GM12865 (cell line): ENCODE measurements at regions not wholly inside any gene's neighbourhood (a gene's known extent, or its start where the extent isn't known, plus 50 kb on each side); places are given as distances from the start of the nearest gene placed in this dataset.
"Not testable (repeated sequence)": the region's sequence is repeated elsewhere in the genome, so short reads cannot be mapped to it uniquely, and the experiment has no call there.

ENCODE experiments used
- DNase-seq: peaks from one replicate; pipeline ENCODE4 v3.0.0; 2010; ENCODE audit warnings: low read depth
- H3K4me3 ChIP-seq: 2 replicates; pipeline ENCODE4 v1.5.1; 2011; ENCODE audit warnings: mild to moderate bottlenecking, low read depth, low read length, control low read depth
- TF ChIP-seq, protein P1 (sequence below): IDR thresholded peaks from 2 replicates; pipeline ENCODE4 v1.5.1; 2011; ENCODE audit warnings: low read length, control low read depth, low read depth, inconsistent platforms; ENCODE audit not compliant: insufficient read depth; ENCODE audit errors: missing control alignments

DNA sequence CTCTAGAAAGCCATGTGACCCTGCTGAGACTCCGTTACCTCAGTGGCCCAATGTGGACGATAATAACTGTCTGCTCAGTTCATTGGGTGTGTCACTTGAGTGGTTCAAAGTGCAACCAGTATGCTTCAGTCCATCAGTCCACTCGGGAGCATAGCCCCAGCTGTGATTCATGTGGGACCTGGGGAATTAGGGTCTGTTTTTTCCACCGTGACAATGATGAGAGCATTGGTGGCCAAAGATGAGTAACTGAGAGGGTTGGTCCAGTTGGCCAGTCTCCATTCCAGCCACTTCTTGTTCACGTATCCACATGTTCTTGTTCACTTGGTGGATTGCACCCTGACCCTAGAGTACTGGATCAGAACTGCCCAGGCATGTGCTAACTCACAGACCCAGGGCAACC is 403.6 kb downstream of the CD83 start:
- TF ChIP-seq, protein P1, sequence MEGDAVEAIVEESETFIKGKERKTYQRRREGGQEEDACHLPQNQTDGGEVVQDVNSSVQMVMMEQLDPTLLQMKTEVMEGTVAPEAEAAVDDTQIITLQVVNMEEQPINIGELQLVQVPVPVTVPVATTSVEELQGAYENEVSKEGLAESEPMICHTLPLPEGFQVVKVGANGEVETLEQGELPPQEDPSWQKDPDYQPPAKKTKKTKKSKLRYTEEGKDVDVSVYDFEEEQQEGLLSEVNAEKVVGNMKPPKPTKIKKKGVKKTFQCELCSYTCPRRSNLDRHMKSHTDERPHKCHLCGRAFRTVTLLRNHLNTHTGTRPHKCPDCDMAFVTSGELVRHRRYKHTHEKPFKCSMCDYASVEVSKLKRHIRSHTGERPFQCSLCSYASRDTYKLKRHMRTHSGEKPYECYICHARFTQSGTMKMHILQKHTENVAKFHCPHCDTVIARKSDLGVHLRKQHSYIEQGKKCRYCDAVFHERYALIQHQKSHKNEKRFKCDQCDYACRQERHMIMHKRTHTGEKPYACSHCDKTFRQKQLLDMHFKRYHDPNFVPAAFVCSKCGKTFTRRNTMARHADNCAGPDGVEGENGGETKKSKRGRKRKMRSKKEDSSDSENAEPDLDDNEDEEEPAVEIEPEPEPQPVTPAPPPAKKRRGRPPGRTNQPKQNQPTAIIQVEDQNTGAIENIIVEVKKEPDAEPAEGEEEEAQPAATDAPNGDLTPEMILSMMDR, result no peak
- H3K4me3 ChIP-seq, result no peak overlapping the region
- DNase-seq, result no peak

DNA sequence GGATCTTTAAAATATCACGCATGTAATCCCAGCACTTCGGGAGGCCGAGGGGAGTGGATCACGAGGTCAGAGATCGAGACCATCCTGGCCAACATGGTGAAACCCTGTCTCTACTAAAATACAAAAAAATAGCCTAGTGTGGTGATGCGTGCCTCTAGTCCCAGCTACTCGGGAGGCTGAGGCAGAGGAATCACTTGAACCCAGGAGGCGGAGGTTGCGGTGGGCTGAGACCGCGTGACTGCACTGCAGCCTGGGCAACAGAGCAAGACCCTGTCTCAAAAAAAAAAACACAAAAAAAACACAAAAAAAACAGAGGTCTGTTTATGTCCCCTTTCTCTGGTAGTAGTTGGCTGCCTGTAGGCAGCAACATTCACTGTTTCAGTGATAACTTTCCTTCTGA is 404.3 kb downstream of the CD83 start:
- not testable (repeated sequence) for DNase-seq, H3K4me3 ChIP-seq

DNA sequence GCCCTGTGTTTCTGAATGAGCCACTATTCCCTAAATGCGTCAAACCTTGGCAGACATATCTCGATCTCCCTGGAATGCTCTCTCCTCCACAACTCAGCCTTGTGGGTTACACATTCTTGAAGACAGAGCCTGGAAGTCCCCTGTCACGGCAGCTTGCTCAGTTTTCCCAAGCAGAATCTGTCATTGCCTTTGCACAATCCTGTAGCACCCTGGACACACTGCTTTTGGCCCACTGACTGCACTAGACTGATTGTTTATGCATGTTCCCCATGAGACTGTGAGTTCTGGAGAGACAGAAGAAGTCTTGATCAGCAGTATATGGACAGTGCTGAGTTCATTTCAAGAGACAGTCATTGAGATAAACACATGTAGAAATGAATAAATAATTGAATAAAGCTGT is 406.7 kb downstream of the CD83 start:
- TF ChIP-seq, protein P1, result no peak
- no peak for DNase-seq
- no peak overlapping the region for H3K4me3 ChIP-seq

DNA sequence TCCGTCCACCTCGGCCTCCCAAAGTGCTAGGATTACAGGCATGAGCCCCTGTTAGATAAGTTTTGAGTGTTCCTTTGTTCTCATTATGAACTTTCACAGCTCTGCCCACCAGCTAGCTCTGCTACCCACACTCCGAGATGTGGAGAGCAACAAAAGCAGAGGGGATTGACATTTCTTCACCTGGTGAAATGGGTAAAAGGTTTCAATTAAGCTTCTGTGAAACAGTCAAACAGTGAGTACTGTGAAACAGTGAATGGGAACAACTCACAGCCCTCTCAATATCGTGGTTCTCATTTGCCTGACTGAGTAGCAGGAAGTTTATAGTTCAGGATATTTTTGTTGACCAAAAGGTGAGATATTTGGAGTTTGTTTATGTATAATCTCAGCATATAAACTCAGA is 412.8 kb downstream of the CD83 start:
- DNase-seq, result no peak
- no peak overlapping the region for H3K4me3 ChIP-seq
- TF ChIP-seq, protein P1, result no peak

DNA sequence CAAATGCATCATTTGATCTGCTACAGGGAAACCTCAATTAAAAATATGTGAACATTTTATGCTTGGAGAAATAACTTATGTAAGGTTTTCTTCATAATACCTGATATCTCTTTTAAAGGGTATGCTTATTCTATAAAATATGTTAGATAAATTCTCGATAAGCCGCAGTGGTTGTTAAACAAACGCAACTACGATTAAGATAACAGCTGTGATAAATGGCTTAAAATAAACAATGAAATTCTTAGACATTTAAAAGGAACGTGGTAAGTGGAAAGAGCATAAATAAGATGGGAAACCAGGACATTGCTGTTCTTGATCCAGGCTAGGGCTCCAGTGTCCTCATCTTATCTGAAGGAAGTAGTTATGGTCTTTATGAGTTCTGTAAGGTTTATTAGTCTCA is 415.9 kb downstream of the CD83 start:
- no peak for DNase-seq
- H3K4me3 ChIP-seq, result no peak overlapping the region
- TF ChIP-seq, protein P1, result no peak

DNA sequence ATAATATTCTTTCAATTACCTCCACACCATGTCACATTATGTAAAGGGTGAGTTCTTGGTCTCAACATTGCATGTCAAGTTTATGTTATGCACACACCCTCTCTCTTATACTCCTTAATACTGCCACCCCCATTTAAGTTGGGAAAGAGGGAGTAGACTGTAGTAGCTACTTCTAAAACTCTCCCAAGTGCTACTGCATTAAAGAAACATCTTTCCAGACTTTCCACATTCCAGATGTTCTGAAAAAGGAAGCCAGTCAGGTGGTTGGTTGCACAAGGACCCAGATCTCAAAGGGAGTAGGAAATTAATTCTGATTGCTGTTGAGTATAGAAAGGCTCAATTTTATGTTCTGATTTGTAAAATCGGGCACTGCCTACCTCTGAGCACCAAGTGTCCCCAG is 419.5 kb downstream of the CD83 start:
- DNase-seq, result no peak
- TF ChIP-seq, protein P1, result no peak
- no peak overlapping the region for H3K4me3 ChIP-seq

DNA sequence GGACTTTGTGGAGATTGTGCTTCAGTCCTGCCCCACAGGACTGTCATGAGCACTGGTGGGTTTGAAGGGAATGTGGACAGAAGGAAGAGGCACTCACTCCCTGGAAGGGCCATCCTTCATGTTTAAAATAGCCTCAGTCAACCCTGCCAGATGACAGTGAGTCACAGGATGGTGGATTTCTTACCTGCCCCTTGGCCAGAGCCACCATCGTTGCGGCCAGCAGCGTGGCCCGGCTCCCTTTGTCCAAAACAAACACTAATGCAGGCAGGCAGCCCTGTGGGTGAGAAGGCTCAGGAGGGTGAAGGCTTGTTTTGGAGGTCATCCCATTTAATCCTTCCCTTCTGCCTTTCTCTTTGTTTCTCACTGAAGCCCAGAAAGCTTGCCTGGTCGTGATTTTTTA is 422.7 kb downstream of the CD83 start:
- TF ChIP-seq, protein P1, result no peak
- no peak overlapping the region for H3K4me3 ChIP-seq
- DNase-seq, result no peak
